ENCODE measurements at regions not wholly inside any gene's neighbourhood (a gene's known extent, or its start where the extent isn't known, plus 50 kb on each side); places are given as distances from the start of the nearest gene placed in this dataset.

- TF ChIP-seq CTCF (IDR thresholded peaks at IDR 0.05; ENCODE audit: borderline replicate concordance, extremely low read depth, low read length, poor library complexity, severe bottlenecking) (no peak), EZH2 (IDR thresholded peaks at IDR 0.05; ENCODE audit: borderline replicate concordance, low read depth, low read length, severe bottlenecking) (no peak)
Measured at GRCh38 chr3:139292192-139292591, 51.6 kb upstream of the MRPS22 start.

All from DND-41 (cell line).